ENCODE measurements at regions not wholly inside any gene's neighbourhood (a gene's known extent, or its start where the extent isn't known, plus 50 kb on each side); places are given as distances from the start of the nearest gene placed in this dataset.

- CTCF ChIA-PET = no interaction called here
Measured at GRCh38 chrX:121169099-121170035, 122.0 kb downstream of the GLUD2 start.

More at GRCh38 chrX:121169099-121170035, 122.0 kb downstream of the GLUD2 start:
- Histone ChIP-seq H3K27me3 (replicated peaks in 1 of 4; ENCODE audit: control extremely low read depth in 1 of 4, control insufficient read depth in 3 of 4, insufficient read depth in 4 of 4, low read length in 3 of 4) (no peaks in the 10 kb centered on the region), H3K4me1 (ENCODE audit: control insufficient read depth in 2 of 2, insufficient read depth in 2 of 2, low read length in 2 of 2) (no peaks in the 10 kb centered on the region), H3K79me2 (ENCODE audit: control insufficient read depth, insufficient read depth, low read length) (no peaks in the 10 kb centered on the region), H3K36me3 (replicated peaks in 1 of 2; ENCODE audit: control extremely low read depth in 1 of 2, control insufficient read depth in 1 of 2, extremely low read depth in 1 of 2, insufficient read depth in 2 of 2, low read length in 1 of 2) (no peaks in the 10 kb centered on the region), H3K9me3 (ENCODE audit: control extremely low read depth in 1 of 3, control insufficient read depth in 2 of 3, insufficient read depth in 1 of 3, low read length in 2 of 3) (no peaks in the 10 kb centered on the region), H4K20me1 (ENCODE audit: control insufficient read depth, insufficient read depth, low read length, poor library complexity, severe bottlenecking) (no peaks in the 10 kb centered on the region), H3K9ac (ENCODE audit: low read length) (no peak overlapping the region), H3K4me3 (ENCODE audit: control extremely low read depth in 1 of 5, extremely low read depth in 1 of 5, insufficient read depth in 1 of 5, low read depth in 2 of 5, low read length in 4 of 5) (no peak overlapping the region), H2AFZ (ENCODE audit: insufficient read depth, low read depth, low read length, poor library complexity, severe bottlenecking) (no peak overlapping the region), H3K4me2 (replicated peaks; ENCODE audit: low read depth, low read length, poor library complexity, severe bottlenecking) (no peak overlapping the region), H3K27ac (ENCODE audit: low read length in 2 of 2) (no peak overlapping the region)
- WGBS (ENCODE audit: insufficient coverage) = no CpG with 5 or more reads among the region's 2 CpGs
- POLR2A ChIA-PET = no interaction called here
- intact Hi-C loops (cut with micrococcal nuclease) = no loop called here
- TF ChIP-seq CTCF (IDR thresholded peaks at IDR 0.05) = no peak
- no peak for TF ChIP-seq EZH2 (IDR thresholded peaks at IDR 0.05; ENCODE audit: borderline replicate concordance, insufficient read depth, low read depth, low read length, poor library complexity, severe bottlenecking)
- Mint-ChIP-seq H3K27ac (no peak overlapping the region), H3K4me3 (no peak overlapping the region), H3K27me3 (no peaks in the 10 kb centered on the region), H3K4me1 (no peaks in the 10 kb centered on the region), H3K9me3 (ENCODE audit: insufficient read depth) (no peaks in the 10 kb centered on the region)
- no peak for DNase-seq
- no peak for ATAC-seq (ENCODE audit: low read depth)

Measured in B cell (primary cell).